K562 (cell line): ENCODE measurements at regions not wholly inside any gene's neighbourhood (a gene's known extent, or its start where the extent isn't known, plus 50 kb on each side); places are given as distances from the start of the nearest gene placed in this dataset.

ENCODE experiments used
- ATAC-seq: fragments of 200-7000 bp; cut with Tn5 transposase; 3 replicates; pipeline ENCODE4 v1.9.1; 2020; ENCODE audit warnings: moderate library complexity
- BruUV-seq: library from RNA; stranded (reverse); fragments of 400-500 nt; replicated peaks from 2 replicates; lab custom pipeline; 2021; lab: Mats Ljungman, UMichigan
- CTCF ChIA-PET: fragments of 300-600 bp; formaldehyde crosslinking; extraction: SDS; loops from one replicate; lab custom pipeline; 2021; ENCODE audit warnings: low intra/inter-chr PET ratio; lab: Yijun Ruan, JAX
- POLR2A ChIA-PET: fragments of 300-600, 350-650 bp; sonication (Branson Sonifier 250); formaldehyde crosslinking; extraction: SDS; loops from one replicate; lab custom pipeline; 2021; ENCODE audit warnings: antibody characterized with exemption, inconsistent platforms; lab: Yijun Ruan, JAX
- DNase-seq, 4 experiments: peaks; one replicate each; pipeline versions ENCODE4 v3.0.0 to v3.0.0-alpha.2; 2011 to 2018; ENCODE audit warnings: low spot score in 3 of 4, mixed read lengths in 3 of 4; ENCODE audit errors: extremely low read depth in 1 of 4
- FAIRE-seq: peaks from 2 replicates; lab custom pipeline; 2011; peaks lifted over from hg19 to GRCh38; lab: Jason Lieb, UNC
- H2AFZ ChIP-seq: 2 replicates; pipeline ENCODE4 v1.6.0; 2011; ENCODE audit warnings: low read depth, low read length, control low read depth, inconsistent platforms
- H3K27ac ChIP-seq: fragments of 200-600 bp; 3 replicates; pipeline ENCODE4 v1.8.0; 2011; ENCODE audit warnings: low read depth, mild to moderate bottlenecking, control low read depth, inconsistent platforms, low read length, moderate library complexity, mixed read lengths; ENCODE audit errors: extremely low read depth
- H3K27me3 ChIP-seq, 2 experiments: fragments of 300-600 bp in 1 of 2; 2 replicates in 1 of 2; 3 replicates in 1 of 2; pipeline versions ENCODE4 v1.6.0 to v1.8.0; 2011; ENCODE audit warnings: inconsistent platforms in 2 of 2, low read length in 2 of 2, mild to moderate bottlenecking in 1 of 2, mixed read lengths in 1 of 2, moderate library complexity in 1 of 2; ENCODE audit not compliant: control insufficient read depth in 2 of 2, insufficient read depth in 2 of 2
- H3K36me3 ChIP-seq: fragments of 300-600 bp; 3 replicates; pipeline ENCODE4 v1.8.0; 2011; ENCODE audit warnings: mild to moderate bottlenecking, low read length, inconsistent platforms; ENCODE audit not compliant: control insufficient read depth, insufficient read depth
- H3K4me1 ChIP-seq, 2 experiments: fragments of 200-600 bp in 1 of 2; replicated peaks in 1 of 2; 2 replicates in 1 of 2; 3 replicates in 1 of 2; pipeline versions ENCODE4 v1.5.1 to v1.8.0; 2011; ENCODE audit warnings: inconsistent platforms in 2 of 2, low read length in 2 of 2, mild to moderate bottlenecking in 1 of 2, mixed read lengths in 1 of 2, moderate library complexity in 1 of 2; ENCODE audit not compliant: control insufficient read depth in 2 of 2, insufficient read depth in 2 of 2
- H3K4me2 ChIP-seq: 2 replicates; pipeline ENCODE4 v1.6.1; 2011; ENCODE audit warnings: low read length, control low read depth, inconsistent platforms, mixed read lengths; ENCODE audit not compliant: insufficient read depth
- H3K4me3 ChIP-seq: fragments of 200-600 bp; sonication (generic), shearing (Covaris generic); 2 replicates; pipeline ENCODE4 v1.5.1; 2016; ENCODE audit warnings: control low read depth, inconsistent platforms
- H3K79me2 ChIP-seq: fragments of 200-600 bp; 3 replicates; pipeline ENCODE4 v1.8.0; 2011; ENCODE audit warnings: low read length, inconsistent platforms; ENCODE audit not compliant: control insufficient read depth, insufficient read depth
- H3K9ac ChIP-seq, 2 experiments: 2 replicates each; pipeline versions ENCODE4 v1.6.0 to v1.6.1; 2011; ENCODE audit warnings: low read depth in 2 of 2, low read length in 2 of 2, control low read depth in 1 of 2, inconsistent platforms in 1 of 2, mild to moderate bottlenecking in 1 of 2, mixed read lengths in 1 of 2; ENCODE audit not compliant: insufficient read depth in 1 of 2
- H3K9me1 ChIP-seq: one replicate; pipeline ENCODE4 v1.6.0; 2011; ENCODE audit warnings: inconsistent platforms, mild to moderate bottlenecking, low read length, moderate library complexity; ENCODE audit not compliant: control insufficient read depth, insufficient read depth
- H3K9me3 ChIP-seq: replicated peaks from 2 replicates; pipeline ENCODE4 v1.5.1; 2011; ENCODE audit warnings: low read depth, low read length, inconsistent platforms; ENCODE audit not compliant: control insufficient read depth, insufficient read depth
- H4K20me1 ChIP-seq: replicated peaks from 2 replicates; pipeline ENCODE4 v1.6.1; 2011; ENCODE audit warnings: low read length, inconsistent platforms, mixed read lengths; ENCODE audit not compliant: control insufficient read depth, insufficient read depth
- ARID2 ChIP-seq: fragments of 450-650 bp; IDR thresholded peaks from 2 replicates; pipeline ENCODE4 v1.6.1; 2017; ENCODE audit warnings: antibody characterized with exemption, mild to moderate bottlenecking
- CHCHD3 ChIP-seq: fragments of 250-450 bp; sonication (Bioruptor Pico); IDR thresholded peaks from 2 replicates; pipeline ENCODE4 v2.1.2; 2022; ENCODE audit warnings: mild to moderate bottlenecking
- CREBBP ChIP-seq: IDR thresholded peaks from one replicate; pipeline ENCODE4 v1.6.1; 2012; ENCODE audit warnings: low read depth, mild to moderate bottlenecking, control low read depth, inconsistent platforms, low read length
- DPF2 ChIP-seq: fragments of 450-650 bp; IDR thresholded peaks from 2 replicates; pipeline ENCODE4 v1.6.1; 2016
- KDM2B ChIP-seq: fragments of 250-450 bp; sonication (Bioruptor Pico); IDR thresholded peaks from 2 replicates; pipeline ENCODE4 v1.8.0; 2021; ENCODE audit warnings: mild to moderate bottlenecking, moderate library complexity
- MED1 ChIP-seq: sonication (generic); formaldehyde crosslinking; IDR thresholded peaks from 2 replicates; pipeline ENCODE4 v1.8.1; 2023; ENCODE audit warnings: missing genetic modification reagents, borderline replicate concordance
- THRAP3 ChIP-seq: fragments of 450-650 bp; IDR thresholded peaks from 2 replicates; pipeline ENCODE4 v1.6.1; 2016; ENCODE audit warnings: mild to moderate bottlenecking, inconsistent platforms, borderline replicate concordance
- ZNF212 ChIP-seq: fragments of 450-650 bp; formaldehyde crosslinking; IDR thresholded peaks from 2 replicates; pipeline ENCODE4 v1.4.0; 2020; ENCODE audit warnings: mild to moderate bottlenecking
- WGBS: fragments of 100-300 bp; shearing (Covaris generic); methylation state at CpG from one replicate; pipeline ENCODE4 v1.1.6; 2016; ENCODE audit warnings: low coverage, mixed read lengths; ENCODE audit not compliant: insufficient coverage; ENCODE audit errors: missing lambda C conversion rate; 5-methylcytosine and 5-hydroxymethylcytosine counted together
- in situ Hi-C: fragments of 300-500 bp; cut with MboI; formaldehyde crosslinking; loops from 4 replicates; pipeline ENCODE4 v1.15.0; 2018; ENCODE audit warnings: inconsistent platforms, mixed read lengths
- intact Hi-C: fragments of 100-400 bp; cut with micrococcal nuclease; formaldehyde crosslinking; loops from 2 replicates; pipeline ENCODE4 v1.14.2; 2022
- TF ChIP-seq, protein P1 (sequence below): sonication (generic); formaldehyde crosslinking; IDR thresholded peaks from 2 replicates; pipeline ENCODE4 v1.8.0; 2023; ENCODE audit warnings: missing genetic modification reagents, mild to moderate bottlenecking, borderline replicate concordance
- TF ChIP-seq, protein P2 (sequence below): fragments of 250-450 bp; sonication (Bioruptor Pico); IDR thresholded peaks from 2 replicates; pipeline ENCODE4 v1.4.0; 2020; ENCODE audit warnings: mild to moderate bottlenecking, moderate library complexity

DNA sequence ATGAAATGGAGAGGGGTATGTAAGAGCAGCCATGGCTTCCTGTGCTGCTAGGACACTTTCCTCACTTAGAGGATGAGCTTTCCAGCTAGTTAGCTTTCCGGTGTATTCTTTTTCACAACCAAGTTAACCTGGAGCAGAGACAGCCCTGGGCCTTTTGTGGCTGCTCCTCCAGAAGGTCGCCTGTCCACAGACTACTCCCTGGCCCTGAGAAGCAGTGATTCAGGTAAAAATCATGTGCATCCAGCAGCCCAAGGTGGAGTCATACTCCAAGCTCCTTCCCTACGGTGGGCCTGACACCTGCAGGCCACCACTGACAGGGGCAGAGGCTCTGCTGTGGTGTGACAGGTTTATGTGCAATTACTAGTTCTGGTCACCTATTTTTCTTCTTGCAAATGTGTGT is 187.2 kb downstream of the ANKRD30B start:
- in situ Hi-C loops (no loop called here), intact Hi-C loops (no loop called here)
- ChIA-PET POLR2A (no interaction called here), CTCF (no interaction called here)
- no peaks in the 10 kb centered on the region for H3K36me3 ChIP-seq
- no peak overlapping the region for H3K4me3 ChIP-seq
- H3K79me2 ChIP-seq: no peaks in the 10 kb centered on the region
- H4K20me1 ChIP-seq: no peaks in the 10 kb centered on the region
- H2AFZ ChIP-seq: no peak overlapping the region
- H3K9me3 ChIP-seq: no peaks in the 10 kb centered on the region
- DNase-seq: no peak
- no peak overlapping the region for H3K9ac ChIP-seq
- no peaks in the 10 kb centered on the region for H3K9me1 ChIP-seq
- no TSS peak for BruUV-seq
- H3K27me3 ChIP-seq: no peaks in the 10 kb centered on the region
- H3K4me2 ChIP-seq: no peak overlapping the region
- FAIRE-seq: no peak
- ATAC-seq: no peak
- 7% methylated on average over 3 of the region's 3 CpGs for WGBS
- no peaks in the 10 kb centered on the region for H3K4me1 ChIP-seq
- H3K27ac ChIP-seq: no peak overlapping the region
- TF ChIP-seq KDM2B (no peak), MED1 (CRISPR knock-in tag) (no peak), THRAP3 (no peak), CREBBP (no peak), DPF2 (no peak)

DNA sequence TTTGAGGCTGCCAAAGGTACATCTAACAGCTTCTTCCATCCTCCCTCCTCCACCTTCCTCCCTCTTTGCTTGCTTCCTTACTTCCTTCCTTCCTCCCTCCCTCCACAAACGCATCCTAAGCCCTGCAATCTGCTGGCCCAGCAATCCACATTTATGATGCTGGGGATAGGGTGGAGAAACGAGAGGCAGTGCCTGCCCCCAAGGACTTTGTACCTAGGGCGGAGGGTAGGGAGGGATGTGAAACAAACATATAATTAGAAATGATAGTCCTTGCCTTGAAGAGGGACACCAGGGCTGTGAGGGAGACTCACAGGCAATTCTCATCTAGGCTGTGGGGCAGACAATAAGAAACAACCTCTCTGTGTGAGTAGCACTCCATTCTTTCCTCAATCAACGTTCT is 188.3 kb downstream of the ANKRD30B start:
- H3K4me3 ChIP-seq: no peak overlapping the region
- in situ Hi-C loops: no loop called here
- no peak overlapping the region for H3K9ac ChIP-seq
- H3K9me3 ChIP-seq: no peaks in the 10 kb centered on the region
- CTCF ChIA-PET: no interaction called here
- H3K27ac ChIP-seq: no peak overlapping the region
- no TSS peak for BruUV-seq
- no peaks in the 10 kb centered on the region for H3K9me1 ChIP-seq
- no peaks in the 10 kb centered on the region for H3K79me2 ChIP-seq
- H3K4me1 ChIP-seq: no peaks in the 10 kb centered on the region
- no peak overlapping the region for H2AFZ ChIP-seq
- intact Hi-C loops: no loop called here
- no peaks in the 10 kb centered on the region for H3K36me3 ChIP-seq
- FAIRE-seq: no peak
- no peak overlapping the region for H3K4me2 ChIP-seq
- no peaks in the 10 kb centered on the region for H3K27me3 ChIP-seq
- DNase-seq: no peak
- POLR2A ChIA-PET: no interaction called here
- no peaks in the 10 kb centered on the region for H4K20me1 ChIP-seq
- no peak for ATAC-seq
- whole genome bisulfite sequencing: 0% methylated on average over 3 of the region's 4 CpGs
- TF ChIP-seq CHCHD3 (CRISPR knock-in tag): no peak
- no peak for TF ChIP-seq ARID2
- TF ChIP-seq ZNF212 (CRISPR knock-in tag): no peak
- TF ChIP-seq, protein P1, sequence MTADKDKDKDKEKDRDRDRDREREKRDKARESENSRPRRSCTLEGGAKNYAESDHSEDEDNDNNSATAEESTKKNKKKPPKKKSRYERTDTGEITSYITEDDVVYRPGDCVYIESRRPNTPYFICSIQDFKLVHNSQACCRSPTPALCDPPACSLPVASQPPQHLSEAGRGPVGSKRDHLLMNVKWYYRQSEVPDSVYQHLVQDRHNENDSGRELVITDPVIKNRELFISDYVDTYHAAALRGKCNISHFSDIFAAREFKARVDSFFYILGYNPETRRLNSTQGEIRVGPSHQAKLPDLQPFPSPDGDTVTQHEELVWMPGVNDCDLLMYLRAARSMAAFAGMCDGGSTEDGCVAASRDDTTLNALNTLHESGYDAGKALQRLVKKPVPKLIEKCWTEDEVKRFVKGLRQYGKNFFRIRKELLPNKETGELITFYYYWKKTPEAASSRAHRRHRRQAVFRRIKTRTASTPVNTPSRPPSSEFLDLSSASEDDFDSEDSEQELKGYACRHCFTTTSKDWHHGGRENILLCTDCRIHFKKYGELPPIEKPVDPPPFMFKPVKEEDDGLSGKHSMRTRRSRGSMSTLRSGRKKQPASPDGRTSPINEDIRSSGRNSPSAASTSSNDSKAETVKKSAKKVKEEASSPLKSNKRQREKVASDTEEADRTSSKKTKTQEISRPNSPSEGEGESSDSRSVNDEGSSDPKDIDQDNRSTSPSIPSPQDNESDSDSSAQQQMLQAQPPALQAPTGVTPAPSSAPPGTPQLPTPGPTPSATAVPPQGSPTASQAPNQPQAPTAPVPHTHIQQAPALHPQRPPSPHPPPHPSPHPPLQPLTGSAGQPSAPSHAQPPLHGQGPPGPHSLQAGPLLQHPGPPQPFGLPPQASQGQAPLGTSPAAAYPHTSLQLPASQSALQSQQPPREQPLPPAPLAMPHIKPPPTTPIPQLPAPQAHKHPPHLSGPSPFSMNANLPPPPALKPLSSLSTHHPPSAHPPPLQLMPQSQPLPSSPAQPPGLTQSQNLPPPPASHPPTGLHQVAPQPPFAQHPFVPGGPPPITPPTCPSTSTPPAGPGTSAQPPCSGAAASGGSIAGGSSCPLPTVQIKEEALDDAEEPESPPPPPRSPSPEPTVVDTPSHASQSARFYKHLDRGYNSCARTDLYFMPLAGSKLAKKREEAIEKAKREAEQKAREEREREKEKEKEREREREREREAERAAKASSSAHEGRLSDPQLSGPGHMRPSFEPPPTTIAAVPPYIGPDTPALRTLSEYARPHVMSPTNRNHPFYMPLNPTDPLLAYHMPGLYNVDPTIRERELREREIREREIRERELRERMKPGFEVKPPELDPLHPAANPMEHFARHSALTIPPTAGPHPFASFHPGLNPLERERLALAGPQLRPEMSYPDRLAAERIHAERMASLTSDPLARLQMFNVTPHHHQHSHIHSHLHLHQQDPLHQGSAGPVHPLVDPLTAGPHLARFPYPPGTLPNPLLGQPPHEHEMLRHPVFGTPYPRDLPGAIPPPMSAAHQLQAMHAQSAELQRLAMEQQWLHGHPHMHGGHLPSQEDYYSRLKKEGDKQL (CRISPR knock-in tag): no peak
- TF ChIP-seq, protein P2, sequence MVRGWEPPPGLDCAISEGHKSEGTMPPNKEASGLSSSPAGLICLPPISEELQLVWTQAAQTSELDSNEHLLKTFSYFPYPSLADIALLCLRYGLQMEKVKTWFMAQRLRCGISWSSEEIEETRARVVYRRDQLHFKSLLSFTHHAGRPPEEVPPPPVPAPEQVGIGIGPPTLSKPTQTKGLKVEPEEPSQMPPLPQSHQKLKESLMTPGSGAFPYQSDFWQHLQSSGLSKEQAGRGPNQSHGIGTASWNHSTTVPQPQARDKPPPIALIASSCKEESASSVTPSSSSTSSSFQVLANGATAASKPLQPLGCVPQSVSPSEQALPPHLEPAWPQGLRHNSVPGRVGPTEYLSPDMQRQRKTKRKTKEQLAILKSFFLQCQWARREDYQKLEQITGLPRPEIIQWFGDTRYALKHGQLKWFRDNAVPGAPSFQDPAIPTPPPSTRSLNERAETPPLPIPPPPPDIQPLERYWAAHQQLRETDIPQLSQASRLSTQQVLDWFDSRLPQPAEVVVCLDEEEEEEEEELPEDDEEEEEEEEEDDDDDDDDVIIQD (CRISPR knock-in tag): no peak
